GM20000 (cell line): ENCODE measurements at regions not wholly inside any gene's neighbourhood (a gene's known extent, or its start where the extent isn't known, plus 50 kb on each side); places are given as distances from the start of the nearest gene placed in this dataset.

Source experiments
- DNase-seq: peaks from one replicate; pipeline ENCODE4 v3.0.0; 2012; ENCODE audit warnings: low spot score
- TF ChIP-seq, protein P1 (sequence below): IDR thresholded peaks from 2 replicates; pipeline ENCODE4 v1.5.1; 2012; ENCODE audit warnings: mild to moderate bottlenecking, control low read depth; ENCODE audit errors: extremely low read depth, missing control alignments

DNA sequence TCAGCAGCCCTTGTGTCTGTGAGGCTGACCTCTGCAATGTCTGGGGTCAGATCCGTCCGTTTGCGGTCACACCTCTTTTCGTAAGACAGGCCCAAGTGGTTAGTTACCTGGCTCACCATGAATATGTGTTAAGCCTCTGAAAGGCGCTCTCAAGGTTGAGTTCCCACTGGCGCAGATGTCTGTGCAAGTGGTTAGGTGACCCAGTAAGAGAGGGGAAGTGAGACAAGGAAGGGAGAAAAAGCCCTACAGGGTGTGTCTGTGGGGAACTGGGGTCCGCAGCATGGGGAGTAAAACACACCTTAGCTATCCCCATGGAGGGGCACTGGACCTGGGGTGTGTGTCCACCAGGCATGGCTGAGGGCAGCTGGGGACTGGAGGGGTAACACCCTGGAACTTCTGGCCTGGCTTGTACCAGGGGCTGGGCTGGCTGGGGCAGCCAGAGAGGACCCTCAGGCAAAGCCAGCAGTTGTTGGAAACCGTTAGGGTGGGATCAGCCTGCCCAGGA lies 391.6 kb upstream of the PROK2 start:
- TF ChIP-seq, protein P1, sequence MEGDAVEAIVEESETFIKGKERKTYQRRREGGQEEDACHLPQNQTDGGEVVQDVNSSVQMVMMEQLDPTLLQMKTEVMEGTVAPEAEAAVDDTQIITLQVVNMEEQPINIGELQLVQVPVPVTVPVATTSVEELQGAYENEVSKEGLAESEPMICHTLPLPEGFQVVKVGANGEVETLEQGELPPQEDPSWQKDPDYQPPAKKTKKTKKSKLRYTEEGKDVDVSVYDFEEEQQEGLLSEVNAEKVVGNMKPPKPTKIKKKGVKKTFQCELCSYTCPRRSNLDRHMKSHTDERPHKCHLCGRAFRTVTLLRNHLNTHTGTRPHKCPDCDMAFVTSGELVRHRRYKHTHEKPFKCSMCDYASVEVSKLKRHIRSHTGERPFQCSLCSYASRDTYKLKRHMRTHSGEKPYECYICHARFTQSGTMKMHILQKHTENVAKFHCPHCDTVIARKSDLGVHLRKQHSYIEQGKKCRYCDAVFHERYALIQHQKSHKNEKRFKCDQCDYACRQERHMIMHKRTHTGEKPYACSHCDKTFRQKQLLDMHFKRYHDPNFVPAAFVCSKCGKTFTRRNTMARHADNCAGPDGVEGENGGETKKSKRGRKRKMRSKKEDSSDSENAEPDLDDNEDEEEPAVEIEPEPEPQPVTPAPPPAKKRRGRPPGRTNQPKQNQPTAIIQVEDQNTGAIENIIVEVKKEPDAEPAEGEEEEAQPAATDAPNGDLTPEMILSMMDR: no peak
- peak; percentile 60 for DNase-seq

DNA sequence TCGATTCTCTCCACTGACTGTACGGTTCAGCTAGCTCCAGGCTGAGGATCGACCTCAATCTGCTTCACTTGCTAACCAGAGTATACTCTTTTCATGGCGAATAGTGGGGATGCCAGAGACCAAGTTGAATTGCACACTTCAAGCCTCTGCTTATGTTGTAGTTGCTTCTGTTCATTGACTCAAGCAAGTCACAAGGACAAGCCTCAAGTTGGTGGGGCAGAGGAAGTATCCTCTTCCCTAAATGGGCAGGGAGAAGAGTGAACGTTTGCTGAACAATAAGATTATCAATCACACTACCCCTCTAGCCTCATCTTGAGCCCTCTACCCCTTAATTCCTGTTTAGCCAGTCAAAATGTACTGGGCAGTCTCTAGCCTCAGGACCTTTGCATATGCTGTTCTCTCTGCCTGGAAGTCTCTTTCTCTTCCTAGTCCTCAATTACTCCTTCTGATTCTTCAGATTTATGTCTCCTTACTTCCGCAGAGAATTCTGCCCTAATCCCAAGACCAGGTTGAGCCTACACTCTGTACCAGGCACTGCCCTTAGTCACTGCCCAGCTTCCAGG lies 390.4 kb upstream of the PROK2 start:
- TF ChIP-seq, protein P1: no peak
- DNase-seq: no peak

DNA sequence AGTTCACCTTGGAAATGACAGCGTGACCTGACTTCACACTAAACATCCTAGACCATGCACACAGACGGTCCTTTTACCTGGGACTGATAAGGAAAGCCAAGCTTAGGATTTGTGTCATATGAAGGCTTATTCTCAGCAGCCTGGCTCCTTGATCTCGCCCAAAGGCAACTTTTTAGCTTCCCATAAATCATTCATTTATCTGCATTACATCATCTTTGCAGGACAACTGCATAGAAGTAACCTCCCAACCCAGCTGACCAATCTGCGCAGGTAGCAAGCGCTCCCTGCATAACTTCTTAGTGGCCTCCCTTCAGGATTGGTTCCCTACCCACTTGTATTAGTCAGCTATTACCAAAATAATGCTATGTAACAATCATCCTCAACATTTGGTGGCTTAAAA lies 389.9 kb upstream of the PROK2 start:
- TF ChIP-seq, protein P1: no peak

DNA sequence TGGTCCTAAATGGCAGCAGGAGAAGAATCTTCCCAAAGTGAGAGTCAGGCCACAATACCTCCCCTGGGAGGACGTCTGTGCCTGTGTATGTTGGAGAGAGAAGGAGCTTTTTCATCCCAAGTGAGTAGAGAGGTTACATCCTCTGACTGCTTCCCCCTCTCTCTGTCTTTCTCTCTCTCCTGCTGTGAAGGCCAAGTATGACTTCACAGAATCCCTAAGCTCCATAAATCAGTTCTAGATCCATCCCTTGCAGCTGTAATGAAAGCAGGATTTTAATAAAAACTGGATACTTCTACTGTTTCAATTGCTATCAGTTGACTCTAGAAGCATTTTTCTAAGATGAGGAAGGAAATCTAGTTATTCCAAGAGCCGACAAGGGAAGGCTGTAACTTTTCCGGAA lies 389.1 kb upstream of the PROK2 start:
- no peak for DNase-seq

More for the DNA sequence above, 389.9 kb upstream of the PROK2 start:
- no peak for DNase-seq

DNA sequence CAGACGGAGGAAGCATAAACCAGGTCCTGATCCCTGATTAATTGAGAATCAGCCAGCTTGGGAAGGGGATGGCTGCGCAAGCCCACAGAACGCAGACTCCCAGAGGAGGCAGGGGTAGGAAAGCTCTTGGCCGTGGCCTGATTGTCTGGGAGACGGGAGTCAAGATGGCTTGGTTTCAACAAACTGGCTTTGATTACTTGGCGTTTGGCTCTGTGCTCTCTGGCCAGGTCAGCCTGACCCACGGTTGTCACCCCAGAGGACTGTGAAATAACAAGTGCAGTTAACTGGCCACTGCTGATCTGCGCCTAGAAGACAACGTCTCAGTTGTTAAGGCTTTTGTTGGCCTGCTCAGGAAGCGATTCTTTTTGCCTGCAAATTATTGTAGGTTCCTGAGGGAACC lies 387.0 kb upstream of the PROK2 start:
- TF ChIP-seq, protein P1: no peak
- DNase-seq: no peak

More for the DNA sequence above, 389.1 kb upstream of the PROK2 start:
- TF ChIP-seq, protein P1: no peak

DNA sequence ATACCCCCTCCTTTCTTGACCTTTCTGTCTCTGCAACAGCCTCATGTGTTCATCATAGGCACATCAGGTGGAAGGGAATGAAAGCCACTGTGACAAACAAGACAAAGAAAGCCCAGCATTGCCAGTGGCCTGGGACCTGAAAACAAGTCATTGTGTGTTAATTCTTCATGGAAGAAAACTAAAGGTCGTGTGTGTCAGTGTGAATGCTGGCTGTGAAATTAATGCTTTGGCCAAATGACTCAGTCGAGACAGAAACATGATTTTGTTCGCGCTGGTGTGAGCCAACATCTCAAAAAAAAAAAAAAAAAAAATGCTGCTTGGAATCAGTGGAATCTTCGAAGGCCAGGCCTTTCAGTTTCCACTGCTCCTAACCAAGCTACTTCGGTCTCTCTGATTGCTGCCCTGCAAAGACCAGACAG lies 386.5 kb upstream of the PROK2 start:
- TF ChIP-seq, protein P1: no peak

DNA sequence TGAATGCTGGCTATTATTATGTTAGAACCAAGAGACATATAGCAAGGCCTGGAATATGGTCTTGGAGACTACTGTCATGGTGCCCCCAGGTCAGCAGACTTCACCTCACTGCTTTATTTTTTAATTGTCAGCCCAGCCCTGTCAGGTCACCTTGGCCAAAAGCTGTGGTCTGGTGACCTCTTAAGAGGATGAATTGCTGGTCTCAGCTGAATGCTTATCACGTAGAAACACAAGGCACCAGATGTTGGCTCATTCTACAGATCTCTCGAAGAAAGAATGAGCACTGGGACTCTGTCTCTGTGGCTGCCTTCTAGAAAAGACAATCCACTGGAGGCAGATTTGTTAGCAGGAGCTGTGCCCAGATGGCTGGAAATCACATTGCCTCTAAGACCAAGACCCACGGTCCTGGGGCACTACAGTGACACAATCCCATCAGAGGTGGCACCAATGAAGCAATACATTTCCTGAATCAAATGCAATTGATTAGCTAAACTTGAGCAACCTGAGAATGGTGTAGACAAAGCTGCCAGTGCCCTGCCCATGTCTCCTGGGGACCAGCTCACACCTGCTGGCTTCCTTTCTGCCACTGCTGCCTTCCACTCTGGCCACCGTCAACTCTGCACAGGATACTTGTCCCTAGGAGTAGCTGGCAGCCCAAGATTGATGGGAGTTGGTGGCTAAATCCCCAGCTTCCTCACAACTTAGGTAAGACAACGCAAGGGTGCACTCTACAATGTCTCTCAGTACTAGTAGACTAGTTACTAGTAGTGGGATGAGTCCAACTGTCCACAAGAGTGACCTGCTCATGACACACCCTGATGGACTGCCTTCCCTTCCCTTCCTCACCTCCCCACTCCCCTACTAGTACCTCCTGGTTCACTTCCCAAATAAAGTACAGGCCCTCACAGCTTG lies 384.9 kb upstream of the PROK2 start:
- TF ChIP-seq, protein P1: no peak
- DNase-seq: no peak

More for the DNA sequence above, 386.5 kb upstream of the PROK2 start:
- DNase-seq: no peak
